H1 (cell line): ENCODE measurements at regions not wholly inside any gene's neighbourhood (a gene's known extent, or its start where the extent isn't known, plus 50 kb on each side); places are given as distances from the start of the nearest gene placed in this dataset.

Experiments
- CBX5 ChIP-seq: fragments of 300-800, 300-1000 bp; sonication (generic); IDR thresholded peaks from 2 replicates; pipeline ENCODE4 v1.7.1; 2016; ENCODE audit warnings: antibody characterized with exemption, low read length, low read depth
- TF ChIP-seq, protein P1 (sequence below), 3 experiments: IDR thresholded peaks; 1 replicate in 2 of 3; 2 replicates in 1 of 3; pipeline versions ENCODE4 v1.5.1 to v1.6.1; 2011; ENCODE audit warnings: low read length in 3 of 3, mild to moderate bottlenecking in 3 of 3, inconsistent platforms in 2 of 3, low read depth in 1 of 3, moderate library complexity in 1 of 3; ENCODE audit not compliant: insufficient read depth in 1 of 3; ENCODE audit errors: control extremely low read depth in 1 of 3

DNA sequence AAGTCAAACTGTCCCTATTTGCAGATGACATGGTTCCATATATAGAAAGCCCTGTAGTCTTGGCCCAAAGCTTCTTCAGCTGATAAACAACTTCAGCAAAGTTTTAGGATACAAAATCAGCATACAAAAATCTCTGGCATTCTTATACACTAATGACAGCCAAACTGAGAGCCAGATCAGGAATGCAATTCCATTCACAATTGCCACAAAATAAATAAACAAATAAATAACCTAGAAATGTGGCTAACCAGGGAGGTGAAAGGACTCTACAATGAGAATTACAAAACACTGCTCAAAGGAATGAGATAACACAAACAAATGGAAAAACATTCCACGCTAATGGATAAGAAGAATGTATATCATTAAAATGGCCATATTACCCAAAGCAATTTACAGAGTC is 52.9 kb upstream of the CXCL8 start (continued):
- TF ChIP-seq, protein P1, sequence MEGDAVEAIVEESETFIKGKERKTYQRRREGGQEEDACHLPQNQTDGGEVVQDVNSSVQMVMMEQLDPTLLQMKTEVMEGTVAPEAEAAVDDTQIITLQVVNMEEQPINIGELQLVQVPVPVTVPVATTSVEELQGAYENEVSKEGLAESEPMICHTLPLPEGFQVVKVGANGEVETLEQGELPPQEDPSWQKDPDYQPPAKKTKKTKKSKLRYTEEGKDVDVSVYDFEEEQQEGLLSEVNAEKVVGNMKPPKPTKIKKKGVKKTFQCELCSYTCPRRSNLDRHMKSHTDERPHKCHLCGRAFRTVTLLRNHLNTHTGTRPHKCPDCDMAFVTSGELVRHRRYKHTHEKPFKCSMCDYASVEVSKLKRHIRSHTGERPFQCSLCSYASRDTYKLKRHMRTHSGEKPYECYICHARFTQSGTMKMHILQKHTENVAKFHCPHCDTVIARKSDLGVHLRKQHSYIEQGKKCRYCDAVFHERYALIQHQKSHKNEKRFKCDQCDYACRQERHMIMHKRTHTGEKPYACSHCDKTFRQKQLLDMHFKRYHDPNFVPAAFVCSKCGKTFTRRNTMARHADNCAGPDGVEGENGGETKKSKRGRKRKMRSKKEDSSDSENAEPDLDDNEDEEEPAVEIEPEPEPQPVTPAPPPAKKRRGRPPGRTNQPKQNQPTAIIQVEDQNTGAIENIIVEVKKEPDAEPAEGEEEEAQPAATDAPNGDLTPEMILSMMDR (IDR thresholded peaks at IDR 0.05; ENCODE audit: control extremely low read depth in 1 of 3, insufficient read depth in 1 of 3, low read depth in 1 of 3, low read length in 3 of 3), result no peak
- no peak for TF ChIP-seq CBX5
